Adrenal gland (tissue), 9 donors: ENCODE measurements at regions not wholly inside any gene's neighbourhood (a gene's known extent, or its start where the extent isn't known, plus 50 kb on each side); places are given as distances from the start of the nearest gene placed in this dataset.

Experiments used
- DNase-seq, 7 donors: peaks; one replicate each; pipeline ENCODE4 v3.0.0-alpha.2; 2019 to 2020
- H3K27ac ChIP-seq, 5 donors: fragments of 200-600 bp; sonication (generic) in 4 of 5; 1 replicate in 3 of 5; 2 replicates in 2 of 5; pipeline versions ENCODE4 v1.5.1 to v1.8.0; 2016 to 2020; ENCODE audit warnings: mild to moderate bottlenecking in 1 of 5
- H3K27me3 ChIP-seq: fragments of 200-600 bp; 2 replicates; pipeline ENCODE4 v1.8.0; 2021
- H3K36me3 ChIP-seq, 2 donors: fragments of 200-600 bp; replicated peaks in 1 of 2; 1 replicate in 1 of 2; 2 replicates in 1 of 2; pipeline versions ENCODE4 v1.5.1 to v1.8.0; 2018 to 2022
- H3K4me1 ChIP-seq, 2 donors: fragments of 200-600 bp; replicated peaks in 1 of 2; 1 replicate in 1 of 2; 2 replicates in 1 of 2; pipeline versions ENCODE4 v1.5.1 to v1.8.0; 2018 to 2021
- H3K4me3 ChIP-seq, 4 donors: fragments of 200-600 bp; sonication (generic) in 3 of 4; one replicate each; pipeline ENCODE4 v1.5.1; 2016 to 2018
- H3K9me3 ChIP-seq, 3 donors: fragments of 200-600 bp; sonication (generic) in 1 of 3; replicated peaks in 1 of 3; 1 replicate in 2 of 3; 2 replicates in 1 of 3; pipeline versions ENCODE4 v1.5.1 to v1.8.0; 2016 to 2021
- CTCF ChIP-seq, 6 experiments: fragments of 450-650 bp in 4 of 6; fragments of 200-600 bp in 2 of 6; sonication (generic) in 1 of 6; IDR thresholded peaks; 1 replicate in 5 of 6; 2 replicates in 1 of 6; pipeline versions ENCODE4 v1.5.1 to v1.8.0; 2016 to 2021; ENCODE audit warnings: antibody characterized with exemption in 6 of 6, mild to moderate bottlenecking in 2 of 6, moderate library complexity in 1 of 6
- POLR2A ChIP-seq, 2 donors: fragments of 450-650 bp; IDR thresholded peaks; one replicate each; pipeline ENCODE4 v1.6.1; 2017; ENCODE audit warnings: antibody characterized with exemption in 2 of 2, mild to moderate bottlenecking in 2 of 2, moderate library complexity in 1 of 2
- WGBS, 4 donors: extraction: QIAGEN DNeasy Blood & Tissue Kit in 2 of 4; methylation state at CpG; one replicate each; pipeline versions ENCODE4 v1.1.5 to v1.1.7; 2013 to 2017; 5-methylcytosine and 5-hydroxymethylcytosine counted together
- intact Hi-C, 2 donors: fragments of 100-400 bp; cut with DNase I; formaldehyde crosslinking; loops; one replicate each; pipeline versions ENCODE4 v1.14.1 to v1.15.0; 2022 to 2023
- donor health status: healthy with polysubstance abuse.
- donor health status: Bipolar disorder and iron deficiency.
- donor health status: DM: yes; HTN: yes; CAD: no.
- donor health status: DM: no; HTN: no; CAD: no.
- donor health status: DM: no; HTN: no; CAD: no.

- Histone ChIP-seq H3K27me3 (no peaks in the 10 kb centered on the region), H3K36me3 (no peaks in the 10 kb centered on the region), H3K9me3 (no peaks in the 10 kb centered on the region), H3K4me1 (peaks cover 8 to 25% of the 10 kb centered on the region in 2 donors), H3K4me3 (no peak overlapping the region), H3K27ac (peak overlapping the region in 2 of 5 donors; percentile 29 to 37)
- intact Hi-C loops = no loop called here
- 71 to 84% (median 73%) methylated on average over 11 of the region's 11 CpGs for WGBS, 4 donors
- no peak for TF ChIP-seq POLR2A (IDR thresholded peaks at IDR 0.05)
- no peak for TF ChIP-seq CTCF (IDR thresholded peaks at IDR 0.05)
- DNase-seq = no peak
These were observed 292.9 kb upstream of the PITRM1 start for GRCh38 chr10:3465406-3465891.

GRCh38 chr10:3464760-3465405, 292.3 kb upstream of the PITRM1 start:
- Histone ChIP-seq H3K4me3 (no peak overlapping the region), H3K4me1 (peaks cover 8 to 25% of the 10 kb centered on the region in 2 donors), H3K36me3 (no peaks in the 10 kb centered on the region), H3K27me3 (no peaks in the 10 kb centered on the region), H3K27ac (peak overlapping the region in 2 of 5 donors; percentile 29 to 37), H3K9me3 (no peaks in the 10 kb centered on the region)
- TF ChIP-seq CTCF (IDR thresholded peaks at IDR 0.05) = no peak
- TF ChIP-seq POLR2A (IDR thresholded peaks at IDR 0.05) = no peak
- intact Hi-C loops = no loop called here
- WGBS, 4 donors = 76 to 84% (median 79%) methylated on average over 9 of the region's 9 CpGs
- DNase-seq = no peak

GRCh38 chr10:3460420-3461128, 288.0 kb upstream of the PITRM1 start:
- Histone ChIP-seq H3K27ac (no peak overlapping the region), H3K4me1 (no peaks in the 10 kb centered on the region), H3K4me3 (no peak overlapping the region), H3K9me3 (no peaks in the 10 kb centered on the region), H3K27me3 (no peaks in the 10 kb centered on the region), H3K36me3 (no peaks in the 10 kb centered on the region)
- WGBS, 4 donors = 77 to 90% (median 85%) methylated on average over 6 of the region's 6 CpGs
- TF ChIP-seq CTCF (IDR thresholded peaks at IDR 0.05) (no peak), POLR2A (IDR thresholded peaks at IDR 0.05) (no peak)
- intact Hi-C loops = no loop called here
- no peak for DNase-seq

- Histone ChIP-seq H3K27me3 (no peaks in the 10 kb centered on the region), H3K27ac (peak overlapping the region in 1 of 5 donors; percentile 31), H3K36me3 (no peaks in the 10 kb centered on the region), H3K4me1 (peaks cover 0 to 12% of the 10 kb centered on the region in 2 donors), H3K9me3 (no peaks in the 10 kb centered on the region), H3K4me3 (no peak overlapping the region)
- intact Hi-C loops = no loop called here
- no peak for TF ChIP-seq POLR2A (IDR thresholded peaks at IDR 0.05)
- TF ChIP-seq CTCF (IDR thresholded peaks at IDR 0.05) = no peak
- WGBS, 4 donors = 67 to 75% (median 68%) methylated on average over 13 of the region's 13 CpGs
- no peak for DNase-seq
These were observed 283.1 kb upstream of the PITRM1 start for GRCh38 chr10:3455385-3456334.
